HCT116 (cell line): ENCODE measurements at regions not wholly inside any gene's neighbourhood (a gene's known extent, or its start where the extent isn't known, plus 50 kb on each side); places are given as distances from the start of the nearest gene placed in this dataset.

ENCODE experiments used
- ATAC-seq: fragments of 200-7000 bp; cut with Tn5 transposase; 2 replicates; pipeline ENCODE4 v1.9.1; 2020; ENCODE audit warnings: mild to moderate bottlenecking, moderate library complexity
- BruUV-seq: library from RNA; stranded (reverse); fragments of 400-500 nt; replicated peaks from 2 replicates; lab custom pipeline; 2021; lab: Mats Ljungman, UMichigan
- CTCF ChIA-PET: fragments of 300-600 bp; sonication (Branson Sonifier 250); formaldehyde crosslinking; loops from one replicate; lab custom pipeline; 2021; ENCODE audit warnings: antibody characterized with exemption; lab: Charles Lee
- POLR2A ChIA-PET: fragments of 300-600, 350-600 bp; sonication (Branson Sonifier 250); formaldehyde crosslinking; loops from one replicate; lab custom pipeline; 2021; ENCODE audit warnings: antibody characterized with exemption; lab: Charles Lee
- RAD21 ChIA-PET, 2 experiments: fragments of 300-600 bp; sonication (Branson Sonifier 250); formaldehyde crosslinking; loops; one replicate each; lab custom pipeline; 2023; ENCODE audit warnings: low total read pairs in 2 of 2; ENCODE audit not compliant: uncharacterized antibody in 2 of 2, unreplicated experiment in 2 of 2, low non-redundant PET in 1 of 2; lab: Charles Lee
- DNase-seq: peaks from one replicate; pipeline ENCODE4 v3.0.0-alpha.2; 2010; ENCODE audit warnings: low read depth, low spot score
- H2AFZ ChIP-seq: fragments of 200-600 bp; shearing (Covaris generic), sonication (generic); 2 replicates; pipeline ENCODE4 v1.6.1; 2017; ENCODE audit warnings: low read depth, mixed run types, mixed read lengths, antibody characterized with exemption, low read length; ENCODE audit not compliant: poor library complexity, severe bottlenecking
- H3K27ac ChIP-seq: 2 replicates; pipeline ENCODE4 v1.5.1; 2012; ENCODE audit warnings: low read depth, low read length
- H3K27me3 ChIP-seq: fragments of 200-600 bp; sonication (generic); 2 replicates; pipeline ENCODE4 v1.6.1; 2016; ENCODE audit warnings: mixed run types, low read length, mixed read lengths; ENCODE audit not compliant: insufficient read depth
- H3K36me3 ChIP-seq, 2 experiments: fragments of 200-500 bp in 1 of 2; fragments of 200-600 bp in 1 of 2; sonication (Bioruptor generic) in 1 of 2; sonication (generic) in 1 of 2; 2 replicates each; pipeline versions ENCODE4 v1.5.1 to v1.6.1; 2014 to 2016; ENCODE audit warnings: low read length in 2 of 2, inconsistent platforms in 1 of 2, mixed read lengths in 1 of 2, mixed run types in 1 of 2; ENCODE audit not compliant: insufficient read depth in 2 of 2, control insufficient read depth in 1 of 2
- H3K4me1 ChIP-seq, 2 experiments: fragments of 200-600 bp in 1 of 2; sonication (generic) in 1 of 2; 2 replicates each; pipeline versions ENCODE4 v1.5.1 to v1.6.1; 2012 to 2017; ENCODE audit warnings: low read length in 2 of 2, inconsistent platforms in 1 of 2, mild to moderate bottlenecking in 1 of 2, mixed read lengths in 1 of 2, mixed run types in 1 of 2, moderate library complexity in 1 of 2; ENCODE audit not compliant: insufficient read depth in 2 of 2, control insufficient read depth in 1 of 2
- H3K4me2 ChIP-seq: fragments of 200-600 bp; sonication (generic); 2 replicates; pipeline ENCODE4 v1.6.1; 2017; ENCODE audit warnings: mixed run types, low read length, mixed read lengths
- H3K4me3 ChIP-seq, 2 experiments: fragments of 200-600 bp in 1 of 2; sonication (generic) in 1 of 2; replicated peaks in 1 of 2; 2 replicates each; pipeline ENCODE4 v1.5.1; 2011 to 2016; ENCODE audit warnings: low read length in 2 of 2, control low read depth in 1 of 2, low read depth in 1 of 2, mild to moderate bottlenecking in 1 of 2, mixed read lengths in 1 of 2, mixed run types in 1 of 2
- H3K79me2 ChIP-seq: fragments of 200-600 bp; sonication (generic); 2 replicates; pipeline ENCODE4 v1.6.1; 2017; ENCODE audit warnings: mild to moderate bottlenecking, mixed run types, low read length, moderate library complexity, mixed read lengths; ENCODE audit not compliant: insufficient read depth
- H3K9ac ChIP-seq: fragments of 200-600 bp; sonication (generic); 2 replicates; pipeline ENCODE4 v1.6.1; 2016; ENCODE audit warnings: low read length, mixed read lengths
- H3K9me2 ChIP-seq: fragments of 200-600 bp; sonication (generic), shearing (Covaris generic); 2 replicates; pipeline ENCODE4 v1.6.1; 2017; ENCODE audit warnings: mixed run types, mild to moderate bottlenecking, moderate library complexity; ENCODE audit not compliant: insufficient read depth
- H3K9me3 ChIP-seq, 2 experiments: fragments of 200-500 bp in 1 of 2; fragments of 200-600 bp in 1 of 2; sonication (Bioruptor generic) in 1 of 2; sonication (generic) in 1 of 2; 2 replicates each; pipeline ENCODE4 v1.6.1; 2014 to 2017; ENCODE audit warnings: low read length in 2 of 2, mixed read lengths in 2 of 2, inconsistent platforms in 1 of 2, low read depth in 1 of 2, mild to moderate bottlenecking in 1 of 2, mixed run types in 1 of 2, moderate library complexity in 1 of 2; ENCODE audit not compliant: control insufficient read depth in 1 of 2, insufficient read depth in 1 of 2
- H4K20me1 ChIP-seq: fragments of 200-600 bp; sonication (generic), shearing (Covaris generic); 2 replicates; pipeline ENCODE4 v1.6.1; 2017; ENCODE audit warnings: mixed run types, mild to moderate bottlenecking, moderate library complexity; ENCODE audit not compliant: insufficient read depth
- CBX3 ChIP-seq: IDR thresholded peaks from 2 replicates; pipeline ENCODE4 v1.6.1; 2012; ENCODE audit warnings: low read depth
- CEBPB ChIP-seq: IDR thresholded peaks from 2 replicates; pipeline ENCODE4 v1.6.1; 2012; ENCODE audit warnings: low read depth
- EZH2 ChIP-seq: fragments of 200-600 bp; sonication (generic); IDR thresholded peaks from 2 replicates; pipeline ENCODE4 v1.6.1; 2017; ENCODE audit warnings: antibody characterized with exemption, mixed run types
- FOSL1 ChIP-seq: IDR thresholded peaks from 2 replicates; pipeline ENCODE4 v1.6.1; 2012; ENCODE audit warnings: low read depth
- JUND ChIP-seq: IDR thresholded peaks from 2 replicates; pipeline ENCODE4 v1.6.1; 2012
- POLR2A ChIP-seq: IDR thresholded peaks from 2 replicates; pipeline ENCODE4 v1.7.0; 2011; ENCODE audit warnings: borderline replicate concordance; ENCODE audit not compliant: insufficient read depth, insufficient read length; ENCODE audit errors: extremely low read depth
- POLR2AphosphoS5 ChIP-seq: IDR thresholded peaks from 2 replicates; pipeline ENCODE4 v1.6.1; 2011; ENCODE audit warnings: mild to moderate bottlenecking, low read depth, low read length, moderate library complexity
- RAD21 ChIP-seq: IDR thresholded peaks from 2 replicates; pipeline ENCODE4 v1.6.1; 2012; ENCODE audit warnings: low read depth, mild to moderate bottlenecking
- REST ChIP-seq: IDR thresholded peaks from 2 replicates; pipeline ENCODE4 v1.6.1; 2012; ENCODE audit warnings: low read depth
- SP1 ChIP-seq: IDR thresholded peaks from 2 replicates; pipeline ENCODE4 v1.6.1; 2012; ENCODE audit warnings: low read depth
- TCF7L2 ChIP-seq: IDR thresholded peaks from 2 replicates; pipeline ENCODE4 v1.7.0; 2011; ENCODE audit warnings: borderline replicate concordance, inconsistent platforms; ENCODE audit not compliant: insufficient read depth, insufficient read length; ENCODE audit errors: extremely low read depth
- YY1 ChIP-seq: IDR thresholded peaks from 2 replicates; pipeline ENCODE4 v1.6.1; 2011; ENCODE audit warnings: low read length, low read depth, moderate library complexity, mild to moderate bottlenecking; ENCODE audit not compliant: insufficient replicate concordance; ENCODE audit errors: extremely low read depth
- ZBTB33 ChIP-seq: IDR thresholded peaks from 2 replicates; pipeline ENCODE4 v1.6.1; 2011; ENCODE audit warnings: mild to moderate bottlenecking, low read length, moderate library complexity; ENCODE audit not compliant: insufficient replicate concordance; ENCODE audit errors: extremely low read depth
- ZNF274 ChIP-seq: fragments of 200-500 bp; sonication (Bioruptor generic); IDR thresholded peaks from 2 replicates; pipeline ENCODE4 v1.6.1; 2014; ENCODE audit warnings: mild to moderate bottlenecking, low read depth, low read length, inconsistent platforms
- intact Hi-C: fragments of 100-400 bp; cut with micrococcal nuclease; formaldehyde crosslinking; loops from 2 replicates; pipeline ENCODE4 v1.10.0; 2022
- TF ChIP-seq, protein P1 (sequence below): IDR thresholded peaks from 2 replicates; pipeline ENCODE4 v1.6.1; 2012

DNA sequence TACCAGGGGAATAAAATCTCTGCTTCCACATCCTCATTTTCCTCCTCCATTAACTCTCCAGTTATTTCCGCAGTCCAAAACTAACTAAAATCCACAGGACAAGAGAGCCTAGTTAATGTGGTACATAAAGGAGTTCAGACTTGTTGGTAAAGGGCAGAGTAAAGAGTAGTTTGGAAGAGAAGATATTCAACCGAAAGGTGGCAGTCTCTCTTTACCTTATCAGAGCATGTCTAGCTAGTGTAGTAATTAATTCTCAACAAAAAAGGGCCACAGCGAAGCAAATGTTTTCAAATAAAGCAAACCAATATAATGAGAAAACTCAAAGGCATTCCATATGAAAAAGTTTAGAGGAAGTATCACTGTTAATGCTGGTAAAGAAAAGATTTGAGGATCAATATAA lies 286.5 kb downstream of the GLUD2 start:
- ATAC-seq: no peak
- no peaks in the 10 kb centered on the region for H3K9me2 ChIP-seq
- BruUV-seq: no TSS peak

More for the DNA sequence above, 286.5 kb downstream of the GLUD2 start:
- Histone ChIP-seq H4K20me1 (no peaks in the 10 kb centered on the region), H3K4me2 (no peak overlapping the region), H3K36me3 (no peaks in the 10 kb centered on the region), H3K4me1 (peaks cover 14 to 17% of the 10 kb centered on the region in 2 experiments), H3K9me3 (no peaks in the 10 kb centered on the region), H3K9ac (no peak overlapping the region), H3K27me3 (no peaks in the 10 kb centered on the region), H3K4me3 (no peak overlapping the region), H2AFZ (no peak overlapping the region), H3K79me2 (no peaks in the 10 kb centered on the region), H3K27ac (no peak overlapping the region)
- POLR2A ChIA-PET: no interaction called here
- DNase-seq: no peak
- TF ChIP-seq CBX3 (no peak), POLR2AphosphoS5 (no peak), CEBPB (no peak), SP1 (no peak), ZBTB33 (no peak), FOSL1 (no peak), RAD21 (no peak), JUND (no peak), EZH2 (no peak), TCF7L2 (no peak), ZNF274 (no peak), REST (no peak), YY1 (no peak), POLR2A (no peak)
- TF ChIP-seq, protein P1, sequence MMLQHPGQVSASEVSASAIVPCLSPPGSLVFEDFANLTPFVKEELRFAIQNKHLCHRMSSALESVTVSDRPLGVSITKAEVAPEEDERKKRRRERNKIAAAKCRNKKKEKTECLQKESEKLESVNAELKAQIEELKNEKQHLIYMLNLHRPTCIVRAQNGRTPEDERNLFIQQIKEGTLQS: no peak
- intact Hi-C loops: no loop called here
- CTCF ChIA-PET: no interaction called here
- RAD21 ChIA-PET: no interaction called here
